Neural progenitor cell (in vitro differentiated cells): ENCODE measurements at regions not wholly inside any gene's neighbourhood (a gene's known extent, or its start where the extent isn't known, plus 50 kb on each side); places are given as distances from the start of the nearest gene placed in this dataset.

Experiments used
- DNase-seq: peaks from one replicate; pipeline ENCODE4 v3.0.0-alpha.2; 2016; ENCODE audit warnings: low spot score
- H2AFZ ChIP-seq: fragments of 200-600 bp; sonication (generic); replicated peaks from 2 replicates; pipeline ENCODE4 v1.6.1; 2016; ENCODE audit warnings: antibody characterized with exemption
- H3F3A ChIP-seq: fragments of 200-600 bp; sonication (generic); 2 replicates; pipeline ENCODE4 v1.6.1; 2016; ENCODE audit warnings: antibody characterized with exemption, low read depth
- H3K27ac ChIP-seq: fragments of 200-600 bp; sonication (generic); 2 replicates; pipeline ENCODE4 v1.5.1; 2016; ENCODE audit warnings: mild to moderate bottlenecking
- H3K27me3 ChIP-seq: fragments of 200-600 bp; sonication (generic); 2 replicates; pipeline ENCODE4 v1.6.1; 2016; ENCODE audit warnings: mild to moderate bottlenecking, moderate library complexity
- H3K36me3 ChIP-seq: fragments of 200-600 bp; sonication (generic); 2 replicates; pipeline ENCODE4 v1.5.1; 2016
- H3K4me1 ChIP-seq: fragments of 200-600 bp; sonication (generic); 2 replicates; pipeline ENCODE4 v1.6.1; 2016; ENCODE audit warnings: mixed run types
- H3K4me2 ChIP-seq: fragments of 200-600 bp; sonication (generic); 2 replicates; pipeline ENCODE4 v1.6.1; 2016
- H3K4me3 ChIP-seq: fragments of 200-600 bp; sonication (generic); 2 replicates; pipeline ENCODE4 v1.5.1; 2016
- H3K79me2 ChIP-seq: fragments of 200-600 bp; sonication (generic); 2 replicates; pipeline ENCODE4 v1.6.1; 2016; ENCODE audit warnings: low read depth
- H3K9ac ChIP-seq: fragments of 200-600 bp; sonication (generic); 2 replicates; pipeline ENCODE4 v1.6.1; 2016
- H3K9me3 ChIP-seq: fragments of 200-600 bp; sonication (generic); 2 replicates; pipeline ENCODE4 v1.5.1; 2016; ENCODE audit warnings: low read depth
- H4K20me1 ChIP-seq: fragments of 200-600 bp; sonication (generic); 2 replicates; pipeline ENCODE4 v1.6.1; 2016; ENCODE audit warnings: low read depth
- H3K27ac Mint-ChIP-seq: 3 replicates; pipeline ENCODE4 v1.8.0; 2021; ENCODE audit warnings: mixed read lengths
- H3K27me3 Mint-ChIP-seq: 2 replicates; pipeline ENCODE4 v1.8.0; 2022; ENCODE audit warnings: low read depth, mild to moderate bottlenecking, inconsistent platforms, moderate library complexity, mixed read lengths; ENCODE audit not compliant: insufficient read depth
- H3K36me3 Mint-ChIP-seq: 3 replicates; pipeline ENCODE4 v1.8.0; 2021; ENCODE audit warnings: mixed read lengths
- H3K4me1 Mint-ChIP-seq: 3 replicates; pipeline ENCODE4 v1.8.0; 2021; ENCODE audit warnings: mixed read lengths
- H3K4me3 Mint-ChIP-seq: 3 replicates; pipeline ENCODE4 v1.8.0; 2021; ENCODE audit warnings: mild to moderate bottlenecking, moderate library complexity, mixed read lengths
- H3K9me3 Mint-ChIP-seq: 3 replicates; pipeline ENCODE4 v1.8.0; 2020; ENCODE audit warnings: mixed read lengths
- CTCF ChIP-seq: fragments of 200-600 bp; sonication (generic); IDR thresholded peaks from 2 replicates; pipeline ENCODE4 v1.5.1; 2017; ENCODE audit warnings: antibody characterized with exemption, mild to moderate bottlenecking
- EZH2 ChIP-seq: fragments of 200-600 bp; sonication (generic); IDR thresholded peaks from 2 replicates; pipeline ENCODE4 v1.6.1; 2017; ENCODE audit warnings: antibody characterized with exemption, mild to moderate bottlenecking, moderate library complexity
- EZH2phosphoT487 ChIP-seq: fragments of 200-600 bp; sonication (generic); IDR thresholded peaks from 2 replicates; pipeline ENCODE4 v1.6.1; 2017; ENCODE audit warnings: antibody characterized with exemption

- Histone ChIP-seq H3K9ac (no peak overlapping the region), H4K20me1 (no peaks in the 10 kb centered on the region), H3K79me2 (no peaks in the 10 kb centered on the region), H3K9me3 (no peaks in the 10 kb centered on the region), H3K4me1 (peaks cover 18% of the 10 kb centered on the region), H3F3A (no peaks in the 10 kb centered on the region), H3K36me3 (no peaks in the 10 kb centered on the region), H3K4me3 (no peak overlapping the region), H3K4me2 (no peak overlapping the region), H3K27me3 (no peaks in the 10 kb centered on the region), H3K27ac (no peak overlapping the region), H2AFZ (no peak overlapping the region)
- Mint-ChIP-seq H3K4me1 (peaks cover 31% of the 10 kb centered on the region), H3K4me3 (no peak overlapping the region), H3K27ac (no peak overlapping the region), H3K36me3 (peaks cover 2% of the 10 kb centered on the region), H3K9me3 (peaks cover 3% of the 10 kb centered on the region), H3K27me3 (peaks cover 4% of the 10 kb centered on the region)
- no peak for DNase-seq
- TF ChIP-seq EZH2phosphoT487 = no peak
- TF ChIP-seq EZH2 = no peak
- no peak for TF ChIP-seq CTCF
Observed at GRCh38 chr2:64324746-64325410, 129.1 kb upstream of the LGALSL start.

GRCh38 chr2:64325477-64325851, 128.5 kb upstream of the LGALSL start:
- Mint-ChIP-seq H3K36me3 (peaks cover 2% of the 10 kb centered on the region), H3K9me3 (peaks cover 3% of the 10 kb centered on the region), H3K27ac (no peak overlapping the region), H3K4me1 (peaks cover 32% of the 10 kb centered on the region), H3K27me3 (peaks cover 6% of the 10 kb centered on the region), H3K4me3 (no peak overlapping the region)
- Histone ChIP-seq H2AFZ (no peak overlapping the region), H3K36me3 (no peaks in the 10 kb centered on the region), H3K4me1 (peaks cover 18% of the 10 kb centered on the region), H3K9ac (no peak overlapping the region), H3K4me3 (no peak overlapping the region), H3K79me2 (no peaks in the 10 kb centered on the region), H3K9me3 (no peaks in the 10 kb centered on the region), H4K20me1 (no peaks in the 10 kb centered on the region), H3K27ac (no peak overlapping the region), H3F3A (no peaks in the 10 kb centered on the region), H3K27me3 (no peaks in the 10 kb centered on the region), H3K4me2 (no peak overlapping the region)
- no peak for DNase-seq
- no peak for TF ChIP-seq CTCF
- no peak for TF ChIP-seq EZH2
- TF ChIP-seq EZH2phosphoT487 = no peak

GRCh38 chr2:64325852-64326577, 127.9 kb upstream of the LGALSL start:
- Mint-ChIP-seq H3K27ac (no peak overlapping the region), H3K36me3 (peaks cover under 1% of the 10 kb centered on the region), H3K4me3 (no peak overlapping the region), H3K9me3 (peaks cover under 1% of the 10 kb centered on the region), H3K27me3 (peaks cover 8% of the 10 kb centered on the region), H3K4me1 (peaks cover 37% of the 10 kb centered on the region)
- H4K20me1 ChIP-seq = no peaks in the 10 kb centered on the region
- H3K27me3 ChIP-seq = no peaks in the 10 kb centered on the region
- H2AFZ ChIP-seq = no peak overlapping the region
- no peaks in the 10 kb centered on the region for H3K79me2 ChIP-seq
- peaks cover 19% of the 10 kb centered on the region for H3K4me1 ChIP-seq
- TF ChIP-seq EZH2phosphoT487 = no peak
- TF ChIP-seq CTCF = no peak
- no peak for TF ChIP-seq EZH2
- no peak overlapping the region for H3K4me2 ChIP-seq
- no peak overlapping the region for H3K4me3 ChIP-seq
- no peak for DNase-seq
- H3K9ac ChIP-seq = no peak overlapping the region
- H3F3A ChIP-seq = peaks cover 1% of the 10 kb centered on the region
- H3K9me3 ChIP-seq = no peaks in the 10 kb centered on the region
- H3K27ac ChIP-seq = no peak overlapping the region
- no peaks in the 10 kb centered on the region for H3K36me3 ChIP-seq
